Kidney (tissue), 13 donors: ENCODE measurements at regions not wholly inside any gene's neighbourhood (a gene's known extent, or its start where the extent isn't known, plus 50 kb on each side); places are given as distances from the start of the nearest gene placed in this dataset.

ENCODE experiments used
- DNase-seq, 5 donors: peaks; one replicate each; pipeline ENCODE4 v3.0.0-alpha.2; 2013 to 2020
- FAIRE-seq: peaks from 2 replicates; lab custom pipeline; 2012; peaks lifted over from hg19 to GRCh38; lab: Jason Lieb, UNC
- H3K27ac ChIP-seq, 2 donors: one replicate each; pipeline ENCODE4 v1.7.0; 2013; ENCODE audit warnings: low read depth in 2 of 2, low read length in 2 of 2, inconsistent platforms in 1 of 2
- H3K27me3 ChIP-seq: one replicate; pipeline ENCODE4 v1.7.1; 2013; ENCODE audit warnings: low read length, inconsistent platforms; ENCODE audit not compliant: control insufficient read depth, insufficient read depth
- H3K36me3 ChIP-seq, 3 donors: one replicate each; pipeline versions ENCODE4 v1.7.0 to v1.7.1; 2013; ENCODE audit warnings: low read length in 3 of 3, control low read depth in 1 of 3, inconsistent platforms in 1 of 3; ENCODE audit not compliant: insufficient read depth in 3 of 3, control insufficient read depth in 2 of 3
- H3K4me1 ChIP-seq, 3 donors: one replicate each; pipeline versions ENCODE4 v1.7.0 to v1.7.1; 2013; ENCODE audit warnings: low read length in 3 of 3, inconsistent platforms in 1 of 3, low read depth in 1 of 3; ENCODE audit not compliant: control insufficient read depth in 2 of 3, insufficient read depth in 2 of 3
- H3K4me3 ChIP-seq, 3 donors: one replicate each; pipeline versions ENCODE4 v1.7.0 to v1.8.1; 2013; ENCODE audit warnings: low read length in 3 of 3, control low read depth in 1 of 3, inconsistent platforms in 1 of 3
- H3K9ac ChIP-seq, 3 donors: one replicate each; pipeline versions ENCODE4 v1.7.0 to v1.7.1; 2013; ENCODE audit warnings: low read length in 3 of 3, control low read depth in 1 of 3, inconsistent platforms in 1 of 3
- H3K9me3 ChIP-seq, 3 donors: one replicate each; pipeline versions ENCODE4 v1.7.0 to v1.7.1; 2013; ENCODE audit warnings: low read length in 3 of 3, control low read depth in 1 of 3, inconsistent platforms in 1 of 3; ENCODE audit not compliant: control insufficient read depth in 2 of 3, insufficient read depth in 1 of 3
- intact Hi-C: fragments of 100-400 bp; cut with DNase I; formaldehyde crosslinking; loops from one replicate; pipeline ENCODE4 v1.11.1; 2022
- TF ChIP-seq, protein P1 (sequence below): IDR thresholded peaks from 3 replicates; pipeline ENCODE4 v1.5.1; 2012; ENCODE audit warnings: mild to moderate bottlenecking, moderate library complexity, borderline replicate concordance; ENCODE audit not compliant: insufficient read depth; ENCODE audit errors: extremely low read depth
- donor health status: control.
- donor health status: control.
- donor health status: control.
- donor health status: control.
- donor health status: control.
- donor health status: DM: yes; HTN: yes; CAD: no.
- donor health status: Normal renal cell carcinoma (clear cell type).

DNA sequence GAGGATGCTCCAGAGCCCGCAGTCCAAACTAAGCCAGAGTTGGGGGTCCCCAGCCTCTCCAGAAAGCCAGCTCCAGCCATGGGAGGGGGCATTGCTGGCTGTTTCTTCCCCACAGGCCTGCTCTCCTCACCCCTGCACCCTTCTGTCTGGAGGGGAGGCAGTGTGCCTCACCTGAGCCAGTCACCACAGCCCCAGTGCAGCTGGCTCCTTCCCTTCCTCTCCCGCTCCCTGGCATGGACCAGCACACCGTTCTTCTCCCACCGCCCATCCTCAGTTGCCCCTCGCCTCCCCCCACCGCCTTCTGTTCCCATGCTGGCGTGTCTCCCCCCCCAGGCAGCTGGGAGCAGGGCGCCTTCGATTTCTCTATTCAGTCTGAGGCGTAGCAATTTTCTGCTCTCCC lies 110.5 kb upstream of the THY1 start:
- no peaks in the 10 kb centered on the region for H3K36me3 ChIP-seq
- no peak overlapping the region for H3K4me3 ChIP-seq
- H3K9ac ChIP-seq, result no peak overlapping the region
- TF ChIP-seq, protein P1, sequence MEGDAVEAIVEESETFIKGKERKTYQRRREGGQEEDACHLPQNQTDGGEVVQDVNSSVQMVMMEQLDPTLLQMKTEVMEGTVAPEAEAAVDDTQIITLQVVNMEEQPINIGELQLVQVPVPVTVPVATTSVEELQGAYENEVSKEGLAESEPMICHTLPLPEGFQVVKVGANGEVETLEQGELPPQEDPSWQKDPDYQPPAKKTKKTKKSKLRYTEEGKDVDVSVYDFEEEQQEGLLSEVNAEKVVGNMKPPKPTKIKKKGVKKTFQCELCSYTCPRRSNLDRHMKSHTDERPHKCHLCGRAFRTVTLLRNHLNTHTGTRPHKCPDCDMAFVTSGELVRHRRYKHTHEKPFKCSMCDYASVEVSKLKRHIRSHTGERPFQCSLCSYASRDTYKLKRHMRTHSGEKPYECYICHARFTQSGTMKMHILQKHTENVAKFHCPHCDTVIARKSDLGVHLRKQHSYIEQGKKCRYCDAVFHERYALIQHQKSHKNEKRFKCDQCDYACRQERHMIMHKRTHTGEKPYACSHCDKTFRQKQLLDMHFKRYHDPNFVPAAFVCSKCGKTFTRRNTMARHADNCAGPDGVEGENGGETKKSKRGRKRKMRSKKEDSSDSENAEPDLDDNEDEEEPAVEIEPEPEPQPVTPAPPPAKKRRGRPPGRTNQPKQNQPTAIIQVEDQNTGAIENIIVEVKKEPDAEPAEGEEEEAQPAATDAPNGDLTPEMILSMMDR, result no peak
- H3K9me3 ChIP-seq, result no peaks in the 10 kb centered on the region
- intact Hi-C loops, result no loop called here
- H3K27ac ChIP-seq, result no peak overlapping the region
- H3K4me1 ChIP-seq, result no peaks in the 10 kb centered on the region
- DNase-seq, result no peak
- FAIRE-seq, result no peak
- no peaks in the 10 kb centered on the region for H3K27me3 ChIP-seq

DNA sequence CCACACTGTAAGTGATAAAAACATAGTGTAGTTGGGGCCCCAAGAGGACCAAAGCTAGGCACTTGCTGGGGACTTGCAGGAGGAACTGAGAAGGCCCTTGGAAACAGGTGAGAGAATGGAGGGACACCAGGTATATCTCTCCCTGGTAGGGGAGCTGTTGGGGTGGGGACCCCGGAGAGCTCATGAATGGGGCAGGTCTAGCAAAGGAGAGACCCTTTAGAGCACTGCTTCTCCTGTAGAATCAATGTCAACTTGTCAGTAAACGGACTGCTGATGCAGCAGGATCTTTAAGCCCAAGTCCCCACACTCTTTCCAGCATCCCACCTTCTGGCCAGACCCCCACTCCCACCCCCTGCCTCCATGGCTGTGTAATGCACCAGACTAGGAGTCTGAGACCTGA lies 109.6 kb upstream of the THY1 start:
- Histone ChIP-seq H3K4me1 (no peaks in the 10 kb centered on the region), H3K4me3 (no peak overlapping the region), H3K27ac (no peak overlapping the region), H3K9me3 (no peaks in the 10 kb centered on the region), H3K9ac (no peak overlapping the region), H3K36me3 (no peaks in the 10 kb centered on the region), H3K27me3 (no peaks in the 10 kb centered on the region)
- FAIRE-seq, result no peak
- TF ChIP-seq, protein P1, result no peak
- intact Hi-C loops, result no loop called here
- peak in 1 of 5 donors; percentile 12 for DNase-seq

DNA sequence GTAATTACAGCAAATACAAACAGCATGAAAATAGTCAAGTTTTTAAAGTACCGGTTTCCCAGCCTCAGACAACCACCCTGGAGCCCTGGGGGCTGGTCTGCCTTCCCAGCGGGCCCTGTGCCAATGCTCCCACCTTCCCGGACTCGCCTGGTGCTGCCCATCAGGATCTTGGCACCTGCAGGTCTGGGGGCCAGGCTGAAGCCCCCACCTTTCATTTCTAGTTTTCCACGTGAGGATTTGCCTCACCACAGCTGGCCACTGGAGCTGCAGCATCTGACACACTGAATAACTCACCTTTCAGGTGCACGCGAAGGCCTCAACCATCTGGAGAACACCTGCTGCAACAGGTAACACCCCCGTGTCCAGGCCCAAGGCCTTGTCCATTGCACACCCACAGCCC lies 108.7 kb upstream of the THY1 start:
- FAIRE-seq, result no peak
- Histone ChIP-seq H3K9me3 (no peaks in the 10 kb centered on the region), H3K27ac (no peak overlapping the region), H3K36me3 (no peaks in the 10 kb centered on the region), H3K4me3 (no peak overlapping the region), H3K4me1 (no peaks in the 10 kb centered on the region), H3K27me3 (no peaks in the 10 kb centered on the region), H3K9ac (no peak overlapping the region)
- TF ChIP-seq, protein P1, result no peak
- intact Hi-C loops, result no loop called here
- peak in 1 of 5 donors; percentile 43 for DNase-seq

DNA sequence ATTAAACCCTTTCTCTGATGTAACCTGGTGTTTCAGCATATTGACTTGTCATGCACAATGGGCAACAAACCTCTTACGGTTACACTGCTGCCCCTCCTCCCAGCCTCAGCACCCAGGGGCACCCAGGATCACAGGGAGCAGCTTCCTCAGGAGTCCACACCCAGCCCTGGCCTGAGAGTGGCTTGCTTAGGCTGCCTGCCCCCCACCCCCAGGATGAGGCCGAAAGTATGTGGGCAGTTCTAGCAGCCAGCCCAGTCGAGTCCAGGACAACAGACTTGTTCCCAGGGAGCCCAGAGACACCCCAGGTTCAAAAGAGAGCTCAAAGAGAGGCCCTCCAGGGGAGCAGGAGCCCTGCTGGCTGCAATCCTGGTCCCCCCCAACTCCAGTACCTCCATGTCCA lies 108.1 kb upstream of the THY1 start:
- Histone ChIP-seq H3K9ac (no peak overlapping the region), H3K4me3 (no peak overlapping the region), H3K27ac (no peak overlapping the region), H3K27me3 (no peaks in the 10 kb centered on the region), H3K4me1 (no peaks in the 10 kb centered on the region), H3K36me3 (no peaks in the 10 kb centered on the region), H3K9me3 (no peaks in the 10 kb centered on the region)
- TF ChIP-seq, protein P1, result no peak
- intact Hi-C loops, result no loop called here
- FAIRE-seq, result no peak
- DNase-seq, result peak in 1 of 5 donors; percentile 34
